Activated T-helper 1 cell treated with anti-CD3 and anti-CD28 coated beads, Interleukin-12 subunit alpha, Interleukin-12 subunit beta, Interleukin-2, Interleukin-4 antibody, amounts not matched to agents 30 ng/mL and 10 ng/mL and 1 ng/mL, durations not matched to agents 14 hours and 24 hours and 36 hours (primary cell): ENCODE measurements at regions not wholly inside any gene's neighbourhood (a gene's known extent, or its start where the extent isn't known, plus 50 kb on each side); places are given as distances from the start of the nearest gene placed in this dataset.
"Not testable (repeated sequence)": the region's sequence is repeated elsewhere in the genome, so short reads cannot be mapped to it uniquely, and the experiment has no call there.

Experiments used
- DNase-seq: peaks from one replicate; pipeline ENCODE4 v3.0.0; 2021; ENCODE audit warnings: low spot score
- H3K27ac Mint-ChIP-seq: one replicate; pipeline ENCODE4 v1.8.0; 2021; ENCODE audit warnings: mild to moderate bottlenecking, mixed read lengths
- H3K27me3 Mint-ChIP-seq: one replicate; pipeline ENCODE4 v1.8.0; 2022; ENCODE audit warnings: mild to moderate bottlenecking, moderate library complexity, mixed read lengths; ENCODE audit not compliant: insufficient read depth
- H3K36me3 Mint-ChIP-seq: one replicate; pipeline ENCODE4 v1.8.0; 2021; ENCODE audit warnings: low read depth, mixed read lengths
- H3K4me1 Mint-ChIP-seq: one replicate; pipeline ENCODE4 v1.8.0; 2021; ENCODE audit warnings: low read depth, mixed read lengths
- H3K4me3 Mint-ChIP-seq: one replicate; pipeline ENCODE4 v1.8.0; 2021; ENCODE audit warnings: mild to moderate bottlenecking, moderate library complexity, mixed read lengths
- H3K9me3 Mint-ChIP-seq: one replicate; pipeline ENCODE4 v1.8.0; 2021; ENCODE audit warnings: mixed read lengths
- intact Hi-C: fragments of 100-400 bp; cut with micrococcal nuclease; formaldehyde crosslinking; loops from one replicate; pipeline ENCODE4 v1.15.1; 2024

- not testable (repeated sequence) for H3K36me3 Mint-ChIP-seq, H3K27ac Mint-ChIP-seq, H3K9me3 Mint-ChIP-seq
Measured at GRCh38 chr2:16024628-16025027, 84.3 kb downstream of the MYCN start.

GRCh38 chr2:16023506-16024360, 83.4 kb downstream of the MYCN start:
- Mint-ChIP-seq H3K27ac (no peak overlapping the region), H3K4me3 (no peak overlapping the region), H3K36me3 (no peaks in the 10 kb centered on the region), H3K27me3 (no peaks in the 10 kb centered on the region), H3K9me3 (no peaks in the 10 kb centered on the region), H3K4me1 (no peaks in the 10 kb centered on the region)
- DNase-seq = no peak
- intact Hi-C loops = no loop called here

More at GRCh38 chr2:16024628-16025027, 84.3 kb downstream of the MYCN start:
- H3K27me3 Mint-ChIP-seq, DNase-seq, H3K4me1 Mint-ChIP-seq, H3K4me3 Mint-ChIP-seq, intact Hi-C loops: not testable (repeated sequence)

- Mint-ChIP-seq H3K27me3 (no peaks in the 10 kb centered on the region), H3K36me3 (no peaks in the 10 kb centered on the region), H3K4me1 (no peaks in the 10 kb centered on the region), H3K9me3 (no peaks in the 10 kb centered on the region), H3K27ac (no peak overlapping the region), H3K4me3 (no peak overlapping the region)
- DNase-seq = no peak
- intact Hi-C loops = no loop called here
Measured at GRCh38 chr2:16022548-16023240, 82.3 kb downstream of the MYCN start.

DNA sequence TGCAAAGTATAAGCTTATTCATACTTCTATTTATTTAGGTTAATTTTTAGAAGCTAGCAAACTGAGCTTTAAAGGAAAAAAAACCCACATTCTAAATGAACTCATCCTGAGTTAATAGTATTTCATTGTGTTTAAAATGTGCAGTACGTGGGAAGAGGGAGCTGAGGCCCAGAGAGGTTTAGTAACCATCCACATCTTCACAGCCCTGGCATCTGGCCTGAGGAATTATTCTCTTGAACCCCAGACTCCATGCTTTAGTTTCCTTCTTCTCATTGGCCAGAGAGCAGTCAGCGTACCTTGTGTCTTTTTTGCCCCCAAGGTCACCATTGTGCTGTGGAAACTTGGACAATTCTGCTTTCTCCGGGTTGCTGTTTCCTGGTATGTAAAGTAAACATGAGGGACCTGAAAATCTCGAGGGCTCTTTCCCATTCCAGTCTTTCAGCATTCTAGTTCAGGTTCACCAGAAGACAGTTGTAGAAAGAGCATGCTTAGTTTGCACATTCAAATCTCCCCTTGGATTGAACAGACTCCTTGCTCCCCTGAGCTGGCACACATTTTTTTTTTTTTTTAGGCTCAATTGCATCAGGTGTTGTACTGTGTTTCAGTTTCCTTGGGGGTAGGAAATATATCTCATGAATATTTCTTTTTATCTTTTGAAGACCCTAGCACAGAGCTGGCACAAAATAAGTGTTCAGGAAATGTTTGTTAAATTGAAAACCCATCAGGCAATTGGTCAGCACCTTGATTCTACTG, 81.4 kb downstream of the MYCN start:
- intact Hi-C loops = no loop called here
- Mint-ChIP-seq H3K4me3 (no peak overlapping the region), H3K27ac (no peak overlapping the region), H3K4me1 (no peaks in the 10 kb centered on the region), H3K9me3 (no peaks in the 10 kb centered on the region), H3K27me3 (no peaks in the 10 kb centered on the region), H3K36me3 (no peaks in the 10 kb centered on the region)
- DNase-seq = no peak

- H3K36me3 Mint-ChIP-seq = no peaks in the 10 kb centered on the region
- H3K4me1 Mint-ChIP-seq = no peaks in the 10 kb centered on the region
- H3K9me3 Mint-ChIP-seq = no peaks in the 10 kb centered on the region
- no peak overlapping the region for H3K4me3 Mint-ChIP-seq
- DNase-seq = no peak
- intact Hi-C loops = no loop called here
- no peak overlapping the region for H3K27ac Mint-ChIP-seq
- H3K27me3 Mint-ChIP-seq = peaks cover 4% of the 10 kb centered on the region
Measured at GRCh38 chr2:16020389-16021008, 80.1 kb downstream of the MYCN start.

DNA sequence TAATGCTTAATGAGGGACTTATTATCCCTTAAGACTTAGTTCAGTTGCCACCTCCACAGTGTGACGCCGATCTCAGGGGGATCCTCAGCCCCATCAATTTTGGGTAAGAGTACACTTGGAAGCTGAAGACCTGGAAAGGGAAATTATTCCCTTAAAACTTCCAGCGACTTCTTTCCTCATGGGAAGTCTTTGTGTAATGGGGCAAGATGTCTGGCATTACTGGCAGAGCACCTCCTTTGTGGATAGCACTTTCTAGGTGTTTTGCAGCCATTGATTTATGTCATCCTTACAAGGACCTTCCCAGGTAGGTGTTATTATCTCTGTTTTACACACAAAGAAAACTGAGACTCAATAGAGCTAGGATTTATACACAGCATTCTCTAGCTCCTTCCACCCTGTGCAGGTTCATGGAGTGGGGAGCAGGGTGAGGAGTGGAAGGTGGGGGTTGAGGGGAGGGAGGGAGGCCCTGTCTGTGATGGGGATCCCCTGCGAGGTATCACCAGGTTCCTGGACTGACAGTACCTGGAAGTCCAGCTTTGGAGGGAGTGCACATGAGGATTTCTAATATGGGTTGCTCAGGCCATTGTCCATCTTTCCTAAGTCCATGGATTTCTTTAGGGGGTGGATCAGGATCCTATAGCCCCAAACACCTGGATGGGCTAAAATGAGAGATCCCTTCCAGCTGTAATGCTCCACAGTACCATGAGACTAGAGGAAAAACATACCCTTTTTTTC, 79.4 kb downstream of the MYCN start:
- no peaks in the 10 kb centered on the region for H3K9me3 Mint-ChIP-seq
- no peak overlapping the region for H3K4me3 Mint-ChIP-seq
- H3K27ac Mint-ChIP-seq = no peak overlapping the region
- intact Hi-C loops = loop anchor here (1.0 kb wide), 1 partner anchor 46 kb away; no protein-coding TSS in a partner anchor
- H3K4me1 Mint-ChIP-seq = no peaks in the 10 kb centered on the region
- peaks cover 8% of the 10 kb centered on the region for H3K27me3 Mint-ChIP-seq
- H3K36me3 Mint-ChIP-seq = no peaks in the 10 kb centered on the region
- DNase-seq = no peak

- no peak overlapping the region for H3K27ac Mint-ChIP-seq
- no peak overlapping the region for H3K4me3 Mint-ChIP-seq
- H3K36me3 Mint-ChIP-seq = no peaks in the 10 kb centered on the region
- intact Hi-C loops = loop anchor here (1.0 kb wide), 1 partner anchor 46 kb away; no protein-coding TSS in a partner anchor
- DNase-seq = no peak
- no peaks in the 10 kb centered on the region for H3K9me3 Mint-ChIP-seq
- H3K4me1 Mint-ChIP-seq = no peaks in the 10 kb centered on the region
- peaks cover 11% of the 10 kb centered on the region for H3K27me3 Mint-ChIP-seq
Measured at GRCh38 chr2:16019060-16019480, 78.7 kb downstream of the MYCN start.

GRCh38 chr2:16018277-16019059, 78.1 kb downstream of the MYCN start:
- H3K4me3 Mint-ChIP-seq = no peak overlapping the region
- H3K4me1 Mint-ChIP-seq = no peaks in the 10 kb centered on the region
- H3K9me3 Mint-ChIP-seq = no peaks in the 10 kb centered on the region
- no peak overlapping the region for H3K27ac Mint-ChIP-seq
- no peaks in the 10 kb centered on the region for H3K36me3 Mint-ChIP-seq
- H3K27me3 Mint-ChIP-seq = peaks cover 14% of the 10 kb centered on the region
- no peak for DNase-seq
- intact Hi-C loops = loop anchor here (1.0 kb wide), 1 partner anchor 45 kb away; no protein-coding TSS in a partner anchor

- Mint-ChIP-seq H3K4me3 (no peak overlapping the region), H3K27ac (no peak overlapping the region), H3K4me1 (no peaks in the 10 kb centered on the region), H3K36me3 (no peaks in the 10 kb centered on the region), H3K9me3 (no peaks in the 10 kb centered on the region), H3K27me3 (peaks cover 18% of the 10 kb centered on the region)
- intact Hi-C loops = no loop called here
- no peak for DNase-seq
Measured at GRCh38 chr2:16016282-16016681, 75.9 kb downstream of the MYCN start.

- H3K9me3 Mint-ChIP-seq = no peaks in the 10 kb centered on the region
- H3K27ac Mint-ChIP-seq = no peak overlapping the region
- H3K4me3 Mint-ChIP-seq = no peak overlapping the region
- H3K36me3 Mint-ChIP-seq = no peaks in the 10 kb centered on the region
- no peak for DNase-seq
- no peaks in the 10 kb centered on the region for H3K4me1 Mint-ChIP-seq
- H3K27me3 Mint-ChIP-seq = peaks cover 18% of the 10 kb centered on the region
- intact Hi-C loops = no loop called here
Measured at GRCh38 chr2:16015903-16016265, 75.5 kb downstream of the MYCN start.

DNA sequence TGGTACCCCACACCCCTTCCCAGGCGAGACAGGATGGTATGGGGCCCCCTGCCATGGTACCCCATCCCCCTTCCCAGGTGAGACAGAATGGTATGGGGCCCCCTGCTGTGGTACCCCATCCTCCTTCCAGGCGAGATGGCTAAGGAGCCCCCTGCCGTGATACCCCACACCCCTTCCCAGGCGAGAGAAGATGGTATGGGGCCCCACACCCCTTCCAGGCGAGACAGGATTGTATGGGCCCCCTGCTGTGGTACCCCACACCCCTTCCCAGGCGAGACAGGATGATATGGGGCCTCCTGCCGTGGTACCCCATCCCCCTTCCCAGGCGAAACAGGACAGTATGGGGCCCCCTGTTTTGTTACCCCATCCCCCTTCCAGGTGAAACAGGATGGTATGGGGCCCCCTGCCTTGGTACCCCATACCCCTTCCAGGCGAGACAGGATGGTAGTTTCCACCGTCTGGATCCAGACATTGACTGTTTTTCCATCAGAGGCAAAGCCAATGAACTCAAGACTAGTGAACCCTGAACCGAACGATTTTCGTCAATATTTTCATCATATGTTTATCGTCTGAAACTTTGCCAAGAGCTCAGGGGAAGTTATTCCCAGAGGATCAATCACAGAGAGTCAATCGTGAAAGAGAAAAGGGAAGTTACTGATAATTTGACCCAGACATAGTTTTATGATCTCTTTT, 75.0 kb downstream of the MYCN start:
- intact Hi-C loops = no loop called here
- no peaks in the 10 kb centered on the region for H3K36me3 Mint-ChIP-seq
- no peaks in the 10 kb centered on the region for H3K9me3 Mint-ChIP-seq
- peaks cover 18% of the 10 kb centered on the region for H3K27me3 Mint-ChIP-seq
- no peak for DNase-seq
- no peak overlapping the region for H3K27ac Mint-ChIP-seq
- H3K4me3 Mint-ChIP-seq = no peak overlapping the region
- H3K4me1 Mint-ChIP-seq = no peaks in the 10 kb centered on the region
